K562 (cell line): ENCODE measurements at regions not wholly inside any gene's neighbourhood (a gene's known extent, or its start where the extent isn't known, plus 50 kb on each side); places are given as distances from the start of the nearest gene placed in this dataset.

Source experiments
- BRD4 ChIP-seq: fragments of 200-600 bp; sonication (generic); IDR thresholded peaks from 2 replicates; pipeline ENCODE4 v1.6.1; 2017; ENCODE audit warnings: inconsistent platforms
- CEBPZ ChIP-seq: fragments of 150-350 bp; IDR thresholded peaks from 2 replicates; pipeline ENCODE4 v1.6.1; 2014; ENCODE audit warnings: low read depth, mild to moderate bottlenecking, low read length, borderline replicate concordance
- E2F4 ChIP-seq: sonication (generic); formaldehyde crosslinking; IDR thresholded peaks from 2 replicates; pipeline ENCODE4 v1.8.0; 2022; ENCODE audit warnings: mild to moderate bottlenecking, low read depth, missing genetic modification reagents
- EHMT2 ChIP-seq: fragments of 450-650 bp; IDR thresholded peaks from 2 replicates; pipeline ENCODE4 v1.6.1; 2018; ENCODE audit warnings: antibody characterized with exemption
- HBP1 ChIP-seq: fragments of 450-650 bp; formaldehyde crosslinking; IDR thresholded peaks from 2 replicates; pipeline ENCODE4 v1.4.0; 2022; ENCODE audit warnings: missing genetic modification characterization
- HLTF ChIP-seq: fragments of 450-650 bp; IDR thresholded peaks from 2 replicates; pipeline ENCODE4 v1.6.1; 2016
- HNRNPH1 ChIP-seq: fragments of 200-400 bp; formaldehyde crosslinking; optimal IDR thresholded peaks from 2 replicates; pipeline ENCODE3; 2017; ENCODE audit warnings: low read depth, mild to moderate bottlenecking, low read length, moderate library complexity
- MCM5 ChIP-seq: fragments of 450-650 bp; IDR thresholded peaks from 2 replicates; pipeline ENCODE4 v1.6.1; 2016; ENCODE audit warnings: low read depth
- PML ChIP-seq: IDR thresholded peaks from 2 replicates; pipeline ENCODE4 v1.6.1; 2012; ENCODE audit warnings: low read length, inconsistent platforms
- SMAD1 ChIP-seq: fragments of 150-350 bp; IDR thresholded peaks from 2 replicates; pipeline ENCODE4 v1.6.1; 2014; ENCODE audit warnings: low read length, low read depth; ENCODE audit not compliant: partially characterized antibody
- SMC3 ChIP-seq: conservative IDR thresholded peaks from 2 replicates; pipeline ENCODE4 v1.6.1; 2011; ENCODE audit warnings: low read depth, low read length, improper control_type of control experiment; ENCODE audit not compliant: insufficient read depth
- TSC22D4 ChIP-seq: fragments of 450-650 bp; IDR thresholded peaks from 2 replicates; pipeline ENCODE4 v1.6.1; 2016; ENCODE audit warnings: missing genetic modification characterization, missing biosample characterization, control low read depth
- USF1 ChIP-seq: sonication (generic); formaldehyde crosslinking; IDR thresholded peaks from 2 replicates; pipeline ENCODE4 v1.9.0; 2022; ENCODE audit warnings: mild to moderate bottlenecking, missing genetic modification reagents
- XRCC5 ChIP-seq: fragments of 200-400 bp; formaldehyde crosslinking; IDR thresholded peaks from 2 replicates; pipeline ENCODE4 v1.6.1; 2017; ENCODE audit warnings: low read depth, mild to moderate bottlenecking, low read length
- ZBTB1 ChIP-seq: sonication (generic); formaldehyde crosslinking; IDR thresholded peaks from 2 replicates; pipeline ENCODE4 v1.8.1; 2023; ENCODE audit warnings: missing genetic modification reagents, low read depth, mild to moderate bottlenecking, borderline replicate concordance
- ZNF134 ChIP-seq: fragments of 250-450 bp; sonication (Bioruptor Pico); conservative IDR thresholded peaks from 2 replicates; pipeline ENCODE4 v1.4.0; 2020
- ZNF507 ChIP-seq: conservative IDR thresholded peaks from 2 replicates; pipeline ENCODE4 v1.6.1; 2017; ENCODE audit warnings: missing genetic modification characterization, missing compliant biosample characterization
- ZNF518B ChIP-seq: fragments of 250-450 bp; sonication (Bioruptor Pico); IDR thresholded peaks from 2 replicates; pipeline ENCODE4 v1.5.0; 2021; ENCODE audit warnings: mild to moderate bottlenecking, moderate library complexity
- ZNF76 ChIP-seq: fragments of 250-450 bp; sonication (Bioruptor Pico); IDR thresholded peaks from 2 replicates; pipeline ENCODE4 v1.4.0; 2020; ENCODE audit warnings: mild to moderate bottlenecking, moderate library complexity, borderline replicate concordance
- ZNF766 ChIP-seq: fragments of 200-800 bp; sonication (Bioruptor generic); conservative IDR thresholded peaks from 2 replicates; pipeline ENCODE4 v1.6.1; 2016; ENCODE audit warnings: missing genetic modification characterization, missing compliant biosample characterization

GRCh38 chr15:79595995-79596622, 164.0 kb downstream of the MINAR1 start (continued):
- no peak for TF ChIP-seq ZNF76 (CRISPR knock-in tag)
- no peak for TF ChIP-seq PML
- no peak for TF ChIP-seq ZNF518B
- no peak for TF ChIP-seq ZNF134 (CRISPR knock-in tag)
- TF ChIP-seq BRD4 = no peak
- TF ChIP-seq ZNF507 (tag) = no peak
- TF ChIP-seq HNRNPH1 = no peak
- TF ChIP-seq MCM5 = no peak
- no peak for TF ChIP-seq CEBPZ
- peak; percentile 79; the same call in 1 of the 2 replicates for TF ChIP-seq XRCC5
- TF ChIP-seq SMC3 = peak; percentile 94
- no peak for TF ChIP-seq E2F4
- no peak for TF ChIP-seq HLTF
- TF ChIP-seq USF1 (CRISPR knock-in tag) = peak; percentile 68
- peak; percentile 77 for TF ChIP-seq EHMT2
- TF ChIP-seq ZBTB1 = no peak
- TF ChIP-seq HBP1 (CRISPR knock-in tag) = no peak
- no peak for TF ChIP-seq TSC22D4 (tag)
- no peak for TF ChIP-seq SMAD1
- TF ChIP-seq ZNF766 (CRISPR knock-in tag) = no peak
